ENCODE measurements at regions not wholly inside any gene's neighbourhood (a gene's known extent, or its start where the extent isn't known, plus 50 kb on each side); places are given as distances from the start of the nearest gene placed in this dataset.

DNA sequence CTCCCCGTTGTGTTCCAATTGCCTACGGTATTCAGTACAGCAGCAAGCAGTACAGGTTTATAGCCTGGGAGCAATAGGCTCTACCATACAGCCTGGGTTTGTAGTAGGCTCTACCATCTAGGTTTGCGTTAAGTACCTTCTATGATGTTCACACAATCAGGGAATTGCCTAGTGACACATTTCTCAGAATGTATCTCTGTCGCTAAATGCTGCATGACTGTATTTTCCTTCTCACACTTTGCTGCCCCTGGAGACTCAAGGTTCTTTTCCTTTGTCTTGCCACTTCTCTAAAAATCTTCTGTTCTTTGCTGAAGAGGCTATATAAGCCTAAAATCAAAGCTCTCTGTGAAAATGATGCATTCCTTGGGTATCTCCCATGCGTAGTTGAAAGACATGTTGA is 241.9 kb downstream of the CD83 start:
- H3K4me2 ChIP-seq (ENCODE audit: control insufficient read depth, insufficient read depth): no peak overlapping the region
- H3K27ac ChIP-seq (ENCODE audit: control insufficient read depth, insufficient read depth): no peak overlapping the region
- H3K36me3 ChIP-seq (ENCODE audit: control insufficient read depth in 2 of 2, insufficient read depth in 2 of 2, low read length in 1 of 2): no peaks in the 10 kb centered on the region
- H3K9ac ChIP-seq (ENCODE audit: control insufficient read depth, insufficient read depth, low read length): no peak overlapping the region
- 40% methylated on average over 5 of the region's 5 CpGs for WGBS (ENCODE audit: insufficient coverage, insufficient replicate concordance, low lambda C conversion rate, missing lambda C conversion rate)
- no TSS peak for BruUV-seq (replicated peaks)
- ATAC-seq (no peak), DNase-seq (ENCODE audit: low read depth, low spot score) (no peak), FAIRE-seq (no peak)
- in situ Hi-C loops (cut with MboI) (no loop called here), intact Hi-C loops (cut with micrococcal nuclease; ENCODE audit: unreplicated experiment) (no loop called here)
- ChIA-PET CTCF (no interaction called here), RAD21 (ENCODE audit: unreplicated experiment) (no interaction called here), POLR2A (no interaction called here), SMC1A (ENCODE audit: uncharacterized antibody, unreplicated experiment) (no interaction called here)
- no peak for TF ChIP-seq FOXK2 (IDR thresholded peaks at IDR 0.05)
- TF ChIP-seq BMI1 (IDR thresholded peaks at IDR 0.05; ENCODE audit: borderline replicate concordance): no peak
- TF ChIP-seq, protein P1, sequence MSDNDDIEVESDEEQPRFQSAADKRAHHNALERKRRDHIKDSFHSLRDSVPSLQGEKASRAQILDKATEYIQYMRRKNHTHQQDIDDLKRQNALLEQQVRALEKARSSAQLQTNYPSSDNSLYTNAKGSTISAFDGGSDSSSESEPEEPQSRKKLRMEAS (IDR thresholded peaks at IDR 0.05; ENCODE audit: low read depth, low read length): no peak
- no peak for TF ChIP-seq SREBF1 (IDR thresholded peaks at IDR 0.05; ENCODE audit: low read length)
- TF ChIP-seq, protein P2, sequence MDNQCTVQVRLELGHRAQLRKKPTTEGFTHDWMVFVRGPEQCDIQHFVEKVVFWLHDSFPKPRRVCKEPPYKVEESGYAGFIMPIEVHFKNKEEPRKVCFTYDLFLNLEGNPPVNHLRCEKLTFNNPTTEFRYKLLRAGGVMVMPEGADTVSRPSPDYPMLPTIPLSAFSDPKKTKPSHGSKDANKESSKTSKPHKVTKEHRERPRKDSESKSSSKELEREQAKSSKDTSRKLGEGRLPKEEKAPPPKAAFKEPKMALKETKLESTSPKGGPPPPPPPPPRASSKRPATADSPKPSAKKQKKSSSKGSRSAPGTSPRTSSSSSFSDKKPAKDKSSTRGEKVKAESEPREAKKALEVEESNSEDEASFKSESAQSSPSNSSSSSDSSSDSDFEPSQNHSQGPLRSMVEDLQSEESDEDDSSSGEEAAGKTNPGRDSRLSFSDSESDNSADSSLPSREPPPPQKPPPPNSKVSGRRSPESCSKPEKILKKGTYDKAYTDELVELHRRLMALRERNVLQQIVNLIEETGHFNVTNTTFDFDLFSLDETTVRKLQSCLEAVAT (IDR thresholded peaks at IDR 0.05): no peak
- TF ChIP-seq BHLHE40 (IDR thresholded peaks at IDR 0.05; ENCODE audit: borderline replicate concordance in 1 of 2, low read depth in 2 of 2, low read length in 1 of 2): no peak
- TF ChIP-seq HDAC2 (IDR thresholded peaks at IDR 0.05): no peak
- H3K4me1 ChIP-seq (ENCODE audit: control insufficient read depth, insufficient read depth, low read length): no peaks in the 10 kb centered on the region
- H2AFZ ChIP-seq (ENCODE audit: control insufficient read depth, low read depth, low read length): no peak overlapping the region
- H3K79me2 ChIP-seq (ENCODE audit: control insufficient read depth, insufficient read depth, low read length): no peaks in the 10 kb centered on the region
- no peaks in the 10 kb centered on the region for H4K20me1 ChIP-seq (ENCODE audit: control insufficient read depth, insufficient read depth)
- H3K27me3 ChIP-seq (replicated peaks in 1 of 2; ENCODE audit: control insufficient read depth in 2 of 2, insufficient read depth in 2 of 2, low read length in 1 of 2): no peaks in the 10 kb centered on the region; a peak in 1 of 4 replicates
- H3K4me3 ChIP-seq: no peak overlapping the region
- no peaks in the 10 kb centered on the region; the same call in 2 of the 3 replicates for H3K9me3 ChIP-seq (replicated peaks; ENCODE audit: control insufficient read depth, insufficient read depth, low read length)

DNA sequence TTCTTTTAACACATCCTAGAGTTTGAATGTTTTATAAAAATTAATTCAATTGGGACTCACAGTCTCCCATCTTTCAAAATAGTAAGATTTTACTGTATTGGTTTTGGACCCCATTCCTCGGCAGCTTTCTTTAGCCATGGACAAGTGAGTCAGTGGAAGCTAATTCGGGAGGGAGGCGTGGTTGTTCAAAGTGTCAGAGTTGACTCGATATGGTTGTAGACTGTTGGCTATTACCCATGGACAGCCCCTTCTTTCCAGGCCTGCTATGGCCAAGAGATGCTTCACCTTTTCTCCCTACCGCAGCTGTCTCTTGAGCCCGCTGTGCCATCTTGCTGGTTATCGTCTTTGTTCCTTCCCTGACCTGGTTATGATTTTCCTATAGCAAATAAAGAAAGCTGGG is 243.0 kb downstream of the CD83 start:
- SMC1A ChIA-PET (ENCODE audit: uncharacterized antibody, unreplicated experiment): interaction anchor here (1.1 to 1.3 kb wide), 3 partner anchors 9 to 309 kb away, joined by 3 to 5 read pairs (median 4); no protein-coding TSS in a partner anchor
- TF ChIP-seq SPI1 (IDR thresholded peaks at IDR 0.05; ENCODE audit: borderline replicate concordance, insufficient read depth, low read depth, low read length) (no peak), STAT3 (IDR thresholded peaks at IDR 0.05; ENCODE audit: low read depth, low read length) (no peak), BMI1 (IDR thresholded peaks at IDR 0.05; ENCODE audit: borderline replicate concordance) (no peak), SUZ12 (IDR thresholded peaks at IDR 0.05; ENCODE audit: unreplicated experiment) (no peak), RUNX3 (IDR thresholded peaks at IDR 0.05; ENCODE audit: low read length) (no peak)
- TF ChIP-seq, protein P3, sequence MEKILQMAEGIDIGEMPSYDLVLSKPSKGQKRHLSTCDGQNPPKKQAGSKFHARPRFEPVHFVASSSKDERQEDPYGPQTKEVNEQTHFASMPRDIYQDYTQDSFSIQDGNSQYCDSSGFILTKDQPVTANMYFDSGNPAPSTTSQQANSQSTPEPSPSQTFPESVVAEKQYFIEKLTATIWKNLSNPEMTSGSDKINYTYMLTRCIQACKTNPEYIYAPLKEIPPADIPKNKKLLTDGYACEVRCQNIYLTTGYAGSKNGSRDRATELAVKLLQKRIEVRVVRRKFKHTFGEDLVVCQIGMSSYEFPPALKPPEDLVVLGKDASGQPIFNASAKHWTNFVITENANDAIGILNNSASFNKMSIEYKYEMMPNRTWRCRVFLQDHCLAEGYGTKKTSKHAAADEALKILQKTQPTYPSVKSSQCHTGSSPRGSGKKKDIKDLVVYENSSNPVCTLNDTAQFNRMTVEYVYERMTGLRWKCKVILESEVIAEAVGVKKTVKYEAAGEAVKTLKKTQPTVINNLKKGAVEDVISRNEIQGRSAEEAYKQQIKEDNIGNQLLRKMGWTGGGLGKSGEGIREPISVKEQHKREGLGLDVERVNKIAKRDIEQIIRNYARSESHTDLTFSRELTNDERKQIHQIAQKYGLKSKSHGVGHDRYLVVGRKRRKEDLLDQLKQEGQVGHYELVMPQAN (conservative IDR thresholded peaks at IDR 0.05): no peak

More for the DNA sequence above, 243.0 kb downstream of the CD83 start:
- ChIA-PET CTCF (interaction anchor here (1.3 kb wide), 1 partner anchor 14 kb away, joined by 3 read pairs; no protein-coding TSS in a partner anchor), POLR2A (no interaction called here), RAD21 (ENCODE audit: unreplicated experiment) (no interaction called here)
- Histone ChIP-seq H4K20me1 (ENCODE audit: control insufficient read depth, insufficient read depth) (no peaks in the 10 kb centered on the region), H3K4me2 (ENCODE audit: control insufficient read depth, insufficient read depth) (no peak overlapping the region), H3K79me2 (ENCODE audit: control insufficient read depth, insufficient read depth, low read length) (no peaks in the 10 kb centered on the region), H3K4me1 (ENCODE audit: control insufficient read depth, insufficient read depth, low read length) (no peaks in the 10 kb centered on the region), H3K27ac (ENCODE audit: control insufficient read depth, insufficient read depth) (no peak overlapping the region), H2AFZ (ENCODE audit: control insufficient read depth, low read depth, low read length) (no peak overlapping the region), H3K9me3 (replicated peaks; ENCODE audit: control insufficient read depth, insufficient read depth, low read length) (no peaks in the 10 kb centered on the region), H3K36me3 (ENCODE audit: control insufficient read depth in 2 of 2, insufficient read depth in 2 of 2, low read length in 1 of 2) (no peaks in the 10 kb centered on the region), H3K4me3 (no peak overlapping the region), H3K27me3 (replicated peaks in 1 of 2; ENCODE audit: control insufficient read depth in 2 of 2, insufficient read depth in 2 of 2, low read length in 1 of 2) (no peaks in the 10 kb centered on the region; a peak in 1 of 4 replicates), H3K9ac (ENCODE audit: control insufficient read depth, insufficient read depth, low read length) (no peak overlapping the region)
- 43% methylated on average over 7 of the region's 7 CpGs for WGBS (ENCODE audit: insufficient coverage, insufficient replicate concordance, low lambda C conversion rate, missing lambda C conversion rate)
- no TSS peak for BruUV-seq (replicated peaks)
- in situ Hi-C loops (cut with MboI) (no loop called here), intact Hi-C loops (cut with micrococcal nuclease; ENCODE audit: unreplicated experiment) (no loop called here)
- ATAC-seq (no peak), FAIRE-seq (no peak), DNase-seq (ENCODE audit: low read depth, low spot score) (no peak)

Measured in GM12878 (cell line).